HG02870 (cell line): ENCODE measurements at regions not wholly inside any gene's neighbourhood (a gene's known extent, or its start where the extent isn't known, plus 50 kb on each side); places are given as distances from the start of the nearest gene placed in this dataset.
"Not testable (repeated sequence)": the region's sequence is repeated elsewhere in the genome, so short reads cannot be mapped to it uniquely, and the experiment has no call there.

Source experiments
- ATAC-seq: cut with Tn5 transposase; IDR thresholded peaks from one replicate; pipeline ENCODE4 v1.9.1; 2021; ENCODE audit warnings: mild to moderate bottlenecking, moderate library complexity; ENCODE audit not compliant: unreplicated experiment

DNA sequence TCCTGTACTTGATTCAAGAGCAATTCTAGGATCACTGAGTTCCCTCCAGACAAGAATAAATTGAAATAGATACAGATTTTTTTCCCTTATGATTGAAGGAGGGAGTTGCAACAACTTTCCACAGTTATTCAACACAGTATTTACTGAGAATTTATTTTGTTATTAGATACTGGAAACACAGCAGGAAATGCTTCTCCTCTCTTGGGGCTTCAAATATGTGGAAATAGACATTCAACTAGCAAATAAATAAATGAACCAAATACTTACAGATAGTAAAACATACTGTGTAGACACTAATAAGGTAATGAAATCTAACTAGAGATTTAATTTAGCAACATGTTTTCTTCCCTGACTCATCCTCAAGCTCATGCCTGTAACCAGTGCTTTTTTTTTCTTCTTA, 169.2 kb downstream of the LNPK start:
- no peak for ATAC-seq

DNA sequence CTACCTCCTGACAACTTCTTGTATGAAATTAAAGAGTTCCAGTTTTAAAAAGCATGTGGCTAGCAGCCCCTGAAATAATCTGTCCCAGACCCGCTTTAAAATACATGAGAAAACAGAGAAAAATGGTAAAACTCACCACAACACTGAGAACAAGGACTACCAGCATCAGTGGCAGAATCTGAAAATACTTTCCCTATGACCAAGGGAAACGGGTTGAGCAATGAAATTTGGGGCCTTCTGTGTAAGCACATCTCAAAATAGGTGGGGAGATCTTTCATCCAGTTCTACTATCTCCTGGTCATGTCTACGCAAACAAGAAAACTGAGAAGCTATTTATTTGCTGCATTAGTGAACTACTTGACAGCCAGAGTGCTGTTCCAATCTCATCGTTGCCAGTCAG, 172.3 kb downstream of the LNPK start:
- no peak for ATAC-seq

DNA sequence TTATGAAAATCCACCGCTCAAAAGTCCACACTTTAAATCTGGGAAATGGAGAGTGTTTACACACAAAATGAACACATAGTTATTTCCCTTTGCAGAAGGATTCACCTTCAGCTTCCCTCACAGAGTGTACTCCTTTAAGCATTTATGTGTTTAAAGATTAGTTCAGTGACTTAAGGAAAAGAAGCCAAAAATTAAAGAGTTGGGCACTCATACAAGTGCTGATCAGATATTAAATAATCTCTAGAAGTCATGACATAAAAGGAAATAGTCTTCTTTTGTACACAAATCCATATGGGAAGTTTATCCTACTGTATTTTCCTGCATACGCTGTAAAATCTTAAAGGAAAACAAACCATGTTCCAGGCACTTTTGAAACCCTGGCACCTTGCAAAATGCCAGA, 174.2 kb downstream of the LNPK start:
- ATAC-seq: no peak

DNA sequence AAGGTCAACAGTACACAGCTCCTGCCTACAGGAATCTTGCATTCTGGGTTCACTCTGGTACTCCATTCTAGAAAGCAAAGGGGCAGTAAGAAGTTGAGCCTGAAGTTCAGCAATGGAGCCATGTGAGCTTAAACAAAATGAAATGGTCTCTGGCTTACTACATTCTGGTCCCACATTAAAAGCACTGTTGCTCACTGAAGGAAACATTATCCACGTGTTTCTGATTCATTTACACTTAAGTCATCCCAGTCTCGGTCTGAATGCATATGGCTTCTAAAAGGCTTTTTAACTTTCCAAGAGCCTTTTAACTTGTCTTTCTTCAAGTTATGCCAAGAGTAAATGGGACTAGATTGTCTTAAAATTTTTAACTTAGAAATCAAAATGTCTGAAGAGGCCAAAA, 177.8 kb downstream of the LNPK start:
- ATAC-seq: no peak

DNA sequence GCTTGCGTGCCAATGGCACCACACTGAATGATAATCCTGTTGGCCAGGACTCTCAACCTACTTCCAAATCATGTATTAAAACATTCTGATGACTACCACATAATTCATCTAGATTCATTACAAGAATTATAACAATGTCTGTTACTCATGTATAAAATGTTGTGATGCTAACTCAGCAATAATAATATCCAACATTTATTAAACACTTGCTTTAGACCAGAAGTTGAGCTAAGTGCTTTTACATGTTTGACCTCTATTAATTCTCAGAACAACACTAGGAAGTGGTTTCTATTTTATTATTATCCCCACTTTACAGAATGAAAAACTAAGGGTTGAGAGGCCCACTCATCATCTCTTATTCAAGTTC, 178.4 kb downstream of the LNPK start:
- no peak for ATAC-seq

DNA sequence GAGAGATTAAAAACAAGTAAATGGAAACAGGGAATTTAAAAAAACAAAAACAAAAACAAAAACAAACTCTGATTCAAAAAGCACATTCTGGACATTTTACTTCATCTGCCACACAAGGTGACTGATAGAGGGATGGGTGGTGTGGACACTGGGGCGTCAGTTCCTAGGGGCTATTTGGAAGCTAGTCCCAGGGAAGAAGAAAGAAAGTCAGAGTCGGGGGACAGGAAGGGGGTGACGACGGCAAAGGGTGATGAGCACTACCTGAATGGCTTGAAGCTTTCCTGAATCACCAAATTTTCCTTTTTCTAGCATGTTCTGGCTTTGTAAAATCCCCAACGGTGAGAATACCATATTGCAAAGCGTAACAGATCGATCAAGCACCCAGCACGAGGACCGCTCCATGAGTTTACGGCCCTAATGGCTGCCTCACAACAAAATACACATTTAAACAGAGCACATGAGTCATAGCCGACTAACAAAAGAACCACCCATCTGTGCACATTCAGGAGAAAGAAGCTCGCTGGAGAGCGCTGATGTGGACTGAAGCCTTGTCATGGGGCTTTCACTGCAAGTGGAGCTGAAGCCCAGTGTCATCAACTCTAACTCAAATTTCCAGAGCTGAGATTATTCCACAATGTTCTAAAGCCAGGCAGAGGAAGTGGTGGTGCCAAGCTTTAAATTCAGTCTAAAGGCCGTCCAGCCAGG, 178.9 kb downstream of the LNPK start:
- no peak for ATAC-seq

DNA sequence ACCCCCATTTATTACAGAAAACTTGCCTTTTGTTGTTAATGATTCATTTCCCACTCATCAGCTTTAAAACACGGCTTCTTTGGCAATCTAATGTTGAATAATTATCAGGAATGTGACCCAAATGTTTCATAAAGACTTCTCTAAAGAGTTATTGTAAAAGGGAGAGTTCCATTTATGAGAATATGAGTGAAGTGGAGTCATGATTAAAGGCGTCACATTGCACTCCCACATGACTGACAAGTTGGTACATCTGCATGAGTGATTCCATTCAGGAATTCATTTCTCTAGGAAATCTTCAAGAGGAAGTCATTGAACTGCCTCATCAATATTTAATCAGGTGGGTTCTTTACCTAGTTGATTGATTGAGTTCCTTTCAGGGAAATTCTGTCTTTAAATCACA, 184.8 kb downstream of the LNPK start:
- no peak for ATAC-seq

DNA sequence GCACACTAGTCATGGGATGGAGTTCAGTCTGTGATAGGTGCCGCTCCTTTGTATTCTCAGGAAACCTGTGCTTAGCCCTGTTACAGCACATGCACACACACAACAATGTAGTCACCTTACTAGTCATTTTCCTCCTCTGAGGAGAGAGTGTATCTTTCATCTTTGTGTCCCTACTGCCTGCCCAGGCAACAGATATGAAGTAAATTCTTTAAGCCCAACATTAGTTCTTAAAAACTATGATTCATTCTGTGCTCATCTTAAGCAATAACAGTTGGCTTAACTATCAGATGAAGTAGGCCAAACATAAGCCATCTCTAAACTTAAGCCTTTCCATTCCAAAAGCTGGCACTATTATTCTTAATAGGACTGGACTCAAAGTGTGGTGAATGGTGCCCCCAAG, 186.5 kb downstream of the LNPK start:
- ATAC-seq: no peak

DNA sequence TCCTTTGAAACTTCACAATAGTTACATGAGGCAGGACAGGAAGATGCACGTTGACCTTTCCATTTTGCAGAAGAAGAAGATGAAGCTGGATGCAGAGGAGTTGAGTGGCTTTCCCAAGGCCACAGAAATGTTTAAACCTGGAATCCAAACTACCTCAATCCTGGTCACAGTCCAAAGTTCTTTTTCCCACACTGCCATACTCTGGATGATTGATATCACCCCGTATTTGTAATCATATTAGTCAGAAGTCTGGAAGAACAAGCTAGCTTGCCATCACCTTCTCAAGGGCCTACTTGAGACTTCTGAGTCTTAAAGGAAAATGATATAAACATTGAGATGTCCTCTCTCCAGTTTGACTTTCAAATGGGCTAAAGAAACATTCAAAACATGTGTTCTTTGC, 190.1 kb downstream of the LNPK start:
- no peak for ATAC-seq

DNA sequence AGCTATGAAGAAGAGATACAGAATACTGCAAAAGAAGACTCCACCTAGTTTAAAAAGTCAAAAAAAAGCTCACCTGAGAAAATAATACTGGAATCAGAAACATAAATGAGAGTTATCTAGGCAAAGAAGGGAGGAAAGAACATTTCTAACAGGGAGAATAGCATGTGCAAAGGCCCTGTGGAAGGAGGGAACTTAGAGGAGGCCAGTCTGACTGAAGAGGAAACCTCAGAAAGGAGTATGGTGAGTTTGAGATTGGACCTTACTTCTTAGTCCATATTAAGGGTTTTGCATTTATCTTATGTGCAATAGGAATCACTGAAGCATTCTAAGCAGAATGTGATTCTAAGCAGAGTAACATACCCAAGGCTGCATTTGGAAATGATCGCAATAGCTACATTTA, 193.2 kb downstream of the LNPK start:
- no peak for ATAC-seq

DNA sequence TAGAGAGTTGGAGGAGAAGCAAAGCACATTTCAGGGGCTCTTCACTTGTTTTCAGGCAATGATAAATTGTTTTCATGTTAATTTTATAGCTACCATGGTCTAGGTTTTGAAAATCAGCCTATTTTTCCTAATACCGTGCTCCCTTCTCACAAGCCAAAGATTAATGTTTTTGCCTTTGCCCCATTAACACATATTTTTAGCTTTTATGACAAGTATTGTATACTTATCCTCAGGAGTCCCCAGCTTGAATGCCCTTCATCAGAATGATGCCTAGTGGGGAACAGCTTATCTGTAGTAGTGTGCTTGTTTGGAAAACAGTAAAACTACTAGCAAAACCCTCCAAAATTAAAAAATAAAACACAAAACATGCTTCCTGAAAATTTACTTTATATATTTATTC, 194.0 kb downstream of the LNPK start:
- no peak for ATAC-seq

DNA sequence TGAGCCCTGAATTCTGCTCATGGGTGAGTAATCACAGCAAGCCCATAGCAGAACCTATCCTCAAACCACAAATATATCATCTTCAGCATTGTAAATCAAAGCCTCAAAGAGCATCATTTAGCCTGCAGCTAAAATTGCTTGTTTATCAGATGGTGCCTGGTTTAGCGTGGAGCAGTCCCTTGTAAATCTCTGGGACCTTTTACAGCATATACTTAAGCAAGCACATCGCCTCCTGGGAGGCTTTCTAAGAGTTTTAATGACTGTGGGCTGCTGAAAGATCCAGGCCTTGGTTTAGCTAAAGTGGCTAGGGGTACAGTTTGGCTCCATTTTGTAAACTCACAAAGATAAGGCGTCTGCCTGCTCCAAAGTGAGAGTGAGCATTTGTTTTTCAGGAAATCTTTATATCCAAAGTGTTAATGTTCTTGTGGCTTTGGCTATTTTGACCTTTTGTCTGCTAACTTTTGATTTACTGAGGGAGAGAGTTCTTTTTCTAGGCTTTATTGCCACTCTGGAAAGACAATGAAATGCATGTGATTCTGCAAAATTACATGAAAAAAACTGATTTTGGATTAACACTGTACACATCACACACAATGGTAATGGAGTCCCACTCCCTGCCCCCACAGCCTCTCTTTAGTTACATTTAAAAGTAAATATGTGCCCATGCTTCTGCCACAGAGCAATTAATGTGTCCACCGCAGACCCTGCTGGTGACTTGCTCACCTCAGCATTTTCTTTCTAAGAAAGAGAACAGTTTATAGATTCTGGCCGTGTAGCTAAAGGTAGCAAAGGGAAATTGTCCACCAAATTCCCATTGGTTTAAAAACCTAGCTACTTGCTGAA, 194.8 kb downstream of the LNPK start:
- ATAC-seq: no peak

DNA sequence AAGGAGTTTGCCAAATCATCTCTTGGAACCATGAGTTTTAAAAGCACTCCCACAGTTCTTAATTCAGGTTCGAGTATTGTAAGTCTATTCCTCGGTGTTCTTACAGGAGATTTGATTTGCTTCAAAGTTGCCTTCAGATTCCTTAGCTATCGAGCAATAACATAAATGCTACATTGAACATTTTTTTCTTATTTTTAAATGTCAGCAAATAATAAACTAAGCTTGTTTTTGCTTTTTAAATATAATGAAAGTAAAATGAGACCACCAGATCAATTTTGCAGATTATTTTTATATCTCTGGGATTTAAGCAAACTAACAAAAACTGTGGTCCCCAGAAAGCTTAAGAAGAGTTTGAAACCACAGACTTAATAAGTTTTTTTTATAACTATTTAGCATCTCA, 195.5 kb downstream of the LNPK start:
- no peak for ATAC-seq

DNA sequence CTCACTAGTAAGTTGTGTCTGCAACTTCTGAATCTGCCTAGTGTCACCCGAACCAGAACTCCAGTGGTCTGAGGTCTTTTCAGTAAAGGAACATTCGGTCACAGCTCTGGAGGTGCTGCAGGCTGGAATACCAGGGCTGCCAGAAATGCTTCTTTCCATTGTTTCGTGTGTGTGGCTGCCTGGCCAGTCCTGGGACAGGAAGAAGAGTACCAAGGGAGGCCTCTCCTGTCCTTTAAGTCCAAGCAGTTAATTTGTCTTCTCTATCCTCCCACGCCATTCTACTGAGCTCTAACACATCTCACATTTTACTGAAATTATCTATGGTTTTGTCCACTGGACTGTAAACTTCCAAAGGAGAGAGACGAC, 196.0 kb downstream of the LNPK start:
- no peak for ATAC-seq

DNA sequence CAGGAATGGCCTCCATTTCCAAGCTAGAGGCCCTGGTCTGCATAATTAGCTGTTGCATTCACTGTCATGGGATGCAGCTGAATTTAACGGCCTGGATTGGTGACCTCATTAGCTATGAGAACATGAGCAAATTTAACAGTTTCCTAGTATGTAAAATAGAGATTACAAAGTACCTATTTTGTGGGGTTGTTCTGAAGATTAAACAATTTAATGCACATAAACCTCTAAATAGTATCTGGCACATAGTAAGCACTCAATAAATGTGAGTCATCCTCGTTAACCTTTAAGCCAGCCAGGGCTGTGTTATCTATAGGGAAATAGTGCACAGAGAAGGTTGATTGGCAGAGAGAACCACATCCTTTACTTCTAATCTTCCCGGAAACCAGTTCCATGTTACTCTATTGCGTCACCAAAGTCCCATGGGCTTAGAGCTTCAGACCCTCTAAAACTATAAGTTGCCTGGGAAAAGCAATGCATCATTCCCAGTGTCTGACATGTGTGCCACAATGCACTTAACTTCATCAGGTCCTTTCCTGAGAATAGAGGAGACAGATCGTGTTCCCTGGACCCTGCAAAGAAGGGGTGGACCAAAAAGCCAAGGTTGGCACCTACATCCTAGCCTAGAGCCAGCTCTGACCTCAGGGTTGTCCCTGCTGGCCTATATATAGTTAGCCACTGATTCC, 196.5 kb downstream of the LNPK start:
- ATAC-seq: no peak

DNA sequence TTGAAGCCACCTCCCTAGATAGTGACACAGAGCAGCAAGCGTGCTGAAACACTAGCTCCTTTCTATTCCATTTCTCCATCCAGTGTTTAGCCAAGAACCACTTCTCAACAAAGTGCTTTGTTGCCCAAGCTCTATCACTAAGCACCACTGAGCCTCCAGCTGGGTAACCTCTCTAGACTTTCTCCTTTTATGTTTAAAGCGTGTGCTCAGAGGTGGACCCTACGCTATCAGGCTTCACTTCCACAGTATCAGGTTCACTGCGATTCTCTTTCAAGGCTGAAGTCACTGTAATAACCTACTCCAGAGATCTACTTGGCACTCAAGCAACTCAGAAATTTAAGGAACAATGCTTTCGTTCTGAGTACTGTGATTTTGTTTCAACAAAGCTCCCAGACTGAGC, 197.9 kb downstream of the LNPK start:
- ATAC-seq: no peak

DNA sequence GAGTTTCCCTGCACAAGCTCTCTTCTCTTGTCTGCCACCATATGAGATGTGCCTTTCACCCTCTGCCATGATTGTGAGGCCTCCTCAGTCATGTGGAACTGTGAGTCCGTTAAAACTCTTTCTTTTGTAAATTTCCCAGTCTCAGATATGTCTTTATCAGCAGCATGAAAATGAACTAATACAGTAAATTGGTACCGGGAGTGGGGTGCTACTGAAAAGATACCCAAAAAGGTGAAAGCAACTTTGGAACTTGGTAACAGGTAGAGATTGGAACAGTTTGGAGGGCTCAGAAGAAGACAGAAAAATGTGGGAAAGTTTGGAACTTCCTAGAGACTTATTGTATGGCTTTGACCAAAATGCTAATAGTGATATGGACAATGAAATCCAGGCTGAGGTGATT, 205.6 kb downstream of the LNPK start:
- not testable (repeated sequence) for ATAC-seq

DNA sequence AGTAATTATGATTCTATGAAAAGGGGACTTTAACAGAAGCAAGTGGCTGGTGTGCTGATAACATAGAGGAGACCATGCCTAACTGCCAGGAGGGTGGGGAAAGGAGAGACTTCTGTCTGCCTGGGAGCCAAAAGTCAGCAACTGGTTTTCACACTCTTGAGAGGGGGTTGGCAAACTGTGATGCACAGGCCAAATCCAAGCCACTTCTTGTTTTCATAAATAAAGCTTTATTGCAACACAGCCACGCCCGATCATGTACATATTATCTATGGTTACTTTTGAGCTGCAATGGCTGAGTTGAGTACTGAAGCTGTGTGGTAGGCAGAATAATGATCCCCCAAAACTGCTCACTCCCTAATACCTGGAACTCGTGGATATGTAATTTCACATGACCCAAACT, 208.4 kb downstream of the LNPK start:
- ATAC-seq: no peak

DNA sequence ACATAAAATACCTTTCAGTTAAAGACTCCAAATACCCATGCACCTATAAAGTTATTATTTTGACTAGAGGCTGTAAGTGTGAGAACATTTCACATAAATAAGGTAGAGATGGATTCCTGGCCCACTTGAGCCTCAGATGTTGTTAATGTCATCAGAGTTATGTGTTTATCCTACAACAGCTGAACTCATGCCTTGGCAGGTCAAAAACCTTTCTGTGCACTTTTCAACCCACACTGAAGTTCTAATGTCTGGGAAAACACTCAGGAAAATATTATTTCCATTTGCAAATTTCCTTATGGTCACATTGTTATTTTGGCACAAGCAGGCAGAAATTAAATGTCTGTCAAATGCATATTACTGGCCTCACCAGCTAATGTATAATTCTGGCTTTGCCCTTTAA, 209.2 kb downstream of the LNPK start:
- no peak for ATAC-seq

DNA sequence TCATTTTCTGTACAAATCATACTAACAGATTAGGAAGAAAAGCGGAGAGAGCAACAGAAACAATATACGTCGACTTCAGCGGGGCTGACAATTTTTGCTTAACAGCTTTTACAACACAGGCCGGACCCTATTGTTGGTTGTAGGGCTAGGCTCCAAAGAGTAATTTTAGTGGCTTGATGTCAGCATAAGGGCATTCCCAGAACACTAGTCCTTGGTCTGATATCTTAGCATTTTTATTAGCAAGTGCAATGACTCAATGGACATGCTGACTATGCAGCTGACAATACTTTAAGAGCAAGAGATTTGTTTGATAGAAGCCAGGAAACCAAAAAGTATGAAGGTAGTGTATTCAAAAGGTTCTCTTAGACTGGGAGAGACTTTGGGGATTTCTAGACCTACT, 209.9 kb downstream of the LNPK start:
- ATAC-seq: no peak

DNA sequence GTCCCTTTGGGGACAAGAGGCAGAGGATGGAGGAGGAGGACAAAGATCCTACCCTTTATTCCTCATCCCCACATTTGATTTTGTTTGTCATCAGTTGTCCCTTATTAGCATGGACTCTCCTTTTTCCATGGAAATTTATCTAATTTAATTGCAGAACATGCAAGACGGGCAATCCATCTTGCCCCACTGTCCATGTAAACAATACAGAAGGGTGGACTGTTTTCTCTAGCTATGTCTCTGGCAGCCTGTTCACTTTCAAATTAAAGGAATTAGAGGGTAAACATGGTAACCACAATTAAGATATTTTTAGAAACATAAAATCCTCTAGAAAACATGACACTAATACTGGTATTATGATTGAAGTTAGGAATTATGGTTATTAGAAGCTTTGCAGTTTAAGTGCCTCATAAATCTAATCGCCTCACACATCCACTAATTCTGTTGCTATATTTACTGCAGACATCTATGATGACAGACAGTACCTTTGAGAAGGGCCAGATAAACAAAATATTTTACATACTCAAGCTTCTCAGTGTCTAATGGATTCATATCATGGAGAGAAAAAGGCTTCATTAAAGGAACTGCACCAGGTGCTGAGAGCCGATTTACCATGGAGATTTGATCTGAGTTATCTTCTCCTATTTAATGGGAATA, 215.5 kb downstream of the LNPK start:
- no peak for ATAC-seq

DNA sequence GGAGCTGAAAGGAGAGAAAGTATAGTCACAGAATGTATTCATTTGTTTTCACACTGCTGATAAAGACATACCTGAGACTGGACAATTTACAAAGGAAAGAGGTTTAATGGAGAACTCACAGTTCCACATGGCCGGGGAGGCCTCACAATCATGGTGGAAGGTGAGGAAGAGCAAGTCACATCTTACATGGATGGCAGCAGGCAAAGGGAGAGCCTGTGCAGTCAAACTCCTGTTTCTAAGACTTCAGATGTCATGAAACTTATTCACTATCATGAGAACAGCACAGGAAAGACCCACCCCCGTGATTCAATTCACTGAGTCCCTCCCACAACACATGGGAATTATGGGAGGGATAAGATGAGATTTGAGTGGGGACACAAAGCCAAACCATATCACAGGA, 224.7 kb downstream of the LNPK start:
- ATAC-seq: not testable (repeated sequence)
